ENCODE measurements at regions not wholly inside any gene's neighbourhood (a gene's known extent, or its start where the extent isn't known, plus 50 kb on each side); places are given as distances from the start of the nearest gene placed in this dataset.
"Not testable (repeated sequence)": the region's sequence is repeated elsewhere in the genome, so short reads cannot be mapped to it uniquely, and the experiment has no call there.

- no peak overlapping the region for H3K4me3 ChIP-seq (ENCODE audit: low read length in 3 of 3)
- H3K27me3 ChIP-seq (ENCODE audit: control insufficient read depth in 3 of 3, insufficient read depth in 3 of 3, low read length in 3 of 3) = no peaks in the 10 kb centered on the region
- H3K36me3 ChIP-seq (ENCODE audit: control insufficient read depth in 3 of 3, insufficient read depth in 3 of 3, low read length in 3 of 3) = no peaks in the 10 kb centered on the region
- no peak overlapping the region for H3K9ac ChIP-seq (ENCODE audit: low read depth in 1 of 3, low read length in 3 of 3)
- H3K4me1 ChIP-seq (ENCODE audit: control insufficient read depth in 3 of 3, insufficient read depth in 3 of 3, low read length in 3 of 3) = no peaks in the 10 kb centered on the region
- no peaks in the 10 kb centered on the region for H3K9me3 ChIP-seq (ENCODE audit: control insufficient read depth in 3 of 3, low read length in 3 of 3)
- no peak overlapping the region for H3K27ac ChIP-seq (ENCODE audit: low read depth, low read length)
Measured at GRCh38 chr2:133643863-133644262, 75.6 kb upstream of the NCKAP5 start.

GRCh38 chr2:133644846-133645245 lies 76.6 kb upstream of the NCKAP5 start:
- no peak overlapping the region for H3K9ac ChIP-seq (ENCODE audit: low read depth in 1 of 3, low read length in 3 of 3)
- H3K4me1 ChIP-seq (ENCODE audit: control insufficient read depth in 3 of 3, insufficient read depth in 3 of 3, low read length in 3 of 3) = no peaks in the 10 kb centered on the region
- no peaks in the 10 kb centered on the region for H3K27me3 ChIP-seq (ENCODE audit: control insufficient read depth in 3 of 3, insufficient read depth in 3 of 3, low read length in 3 of 3)
- H3K27ac ChIP-seq (ENCODE audit: low read depth, low read length) = no peak overlapping the region
- no peak overlapping the region for H3K4me3 ChIP-seq (ENCODE audit: low read length in 3 of 3)
- no peaks in the 10 kb centered on the region for H3K36me3 ChIP-seq (ENCODE audit: control insufficient read depth in 3 of 3, insufficient read depth in 3 of 3, low read length in 3 of 3)
- H3K9me3 ChIP-seq (ENCODE audit: control insufficient read depth in 3 of 3, low read length in 3 of 3) = no peaks in the 10 kb centered on the region

GRCh38 chr2:133647386-133647785 lies 79.1 kb upstream of the NCKAP5 start:
- not testable (repeated sequence) for H3K27me3 ChIP-seq (ENCODE audit: control insufficient read depth in 3 of 3, insufficient read depth in 3 of 3, low read length in 3 of 3); H3K4me1 ChIP-seq (ENCODE audit: control insufficient read depth in 3 of 3, insufficient read depth in 3 of 3, low read length in 3 of 3); H3K36me3 ChIP-seq (ENCODE audit: control insufficient read depth in 3 of 3, insufficient read depth in 3 of 3, low read length in 3 of 3); H3K4me3 ChIP-seq (ENCODE audit: low read length in 3 of 3); H3K9me3 ChIP-seq (ENCODE audit: control insufficient read depth in 3 of 3, low read length in 3 of 3); H3K9ac ChIP-seq (ENCODE audit: low read depth in 1 of 3, low read length in 3 of 3); H3K27ac ChIP-seq (ENCODE audit: low read depth, low read length)

GRCh38 chr2:133651861-133652260 lies 83.6 kb upstream of the NCKAP5 start:
- Histone ChIP-seq H3K27ac (ENCODE audit: low read depth, low read length) (no peak overlapping the region), H3K9ac (ENCODE audit: low read depth in 1 of 3, low read length in 3 of 3) (no peak overlapping the region), H3K4me3 (ENCODE audit: low read length in 3 of 3) (no peak overlapping the region), H3K36me3 (ENCODE audit: control insufficient read depth in 3 of 3, insufficient read depth in 3 of 3, low read length in 3 of 3) (no peaks in the 10 kb centered on the region), H3K9me3 (ENCODE audit: control insufficient read depth in 3 of 3, low read length in 3 of 3) (peaks cover 0 to 2% (median 0%) of the 10 kb centered on the region in 3 donors), H3K27me3 (ENCODE audit: control insufficient read depth in 3 of 3, insufficient read depth in 3 of 3, low read length in 3 of 3) (no peaks in the 10 kb centered on the region), H3K4me1 (ENCODE audit: control insufficient read depth in 3 of 3, insufficient read depth in 3 of 3, low read length in 3 of 3) (peaks cover 0 to 5% (median 0%) of the 10 kb centered on the region in 3 donors)

GRCh38 chr2:133652398-133652797 lies 84.1 kb upstream of the NCKAP5 start:
- Histone ChIP-seq H3K4me1 (ENCODE audit: control insufficient read depth in 3 of 3, insufficient read depth in 3 of 3, low read length in 3 of 3) (peaks cover 0 to 5% (median 0%) of the 10 kb centered on the region in 3 donors), H3K9ac (ENCODE audit: low read depth in 1 of 3, low read length in 3 of 3) (no peak overlapping the region), H3K27ac (ENCODE audit: low read depth, low read length) (no peak overlapping the region), H3K36me3 (ENCODE audit: control insufficient read depth in 3 of 3, insufficient read depth in 3 of 3, low read length in 3 of 3) (no peaks in the 10 kb centered on the region), H3K27me3 (ENCODE audit: control insufficient read depth in 3 of 3, insufficient read depth in 3 of 3, low read length in 3 of 3) (no peaks in the 10 kb centered on the region), H3K4me3 (ENCODE audit: low read length in 3 of 3) (no peak overlapping the region), H3K9me3 (ENCODE audit: control insufficient read depth in 3 of 3, low read length in 3 of 3) (peaks cover 0 to 2% (median 0%) of the 10 kb centered on the region in 3 donors)

GRCh38 chr2:133653056-133653455 lies 84.8 kb upstream of the NCKAP5 start:
- Histone ChIP-seq H3K9me3 (ENCODE audit: control insufficient read depth in 3 of 3, low read length in 3 of 3) (peaks cover 0 to 2% (median 0%) of the 10 kb centered on the region in 3 donors), H3K4me1 (ENCODE audit: control insufficient read depth in 3 of 3, insufficient read depth in 3 of 3, low read length in 3 of 3) (peaks cover 0 to 5% (median 0%) of the 10 kb centered on the region in 3 donors), H3K4me3 (ENCODE audit: low read length in 3 of 3) (no peak overlapping the region), H3K36me3 (ENCODE audit: control insufficient read depth in 3 of 3, insufficient read depth in 3 of 3, low read length in 3 of 3) (no peaks in the 10 kb centered on the region), H3K9ac (ENCODE audit: low read depth in 1 of 3, low read length in 3 of 3) (no peak overlapping the region), H3K27ac (ENCODE audit: low read depth, low read length) (no peak overlapping the region), H3K27me3 (ENCODE audit: control insufficient read depth in 3 of 3, insufficient read depth in 3 of 3, low read length in 3 of 3) (no peaks in the 10 kb centered on the region)

GRCh38 chr2:133654949-133655348 lies 86.7 kb upstream of the NCKAP5 start:
- Histone ChIP-seq H3K9ac (ENCODE audit: low read depth in 1 of 3, low read length in 3 of 3) (no peak overlapping the region), H3K9me3 (ENCODE audit: control insufficient read depth in 3 of 3, low read length in 3 of 3) (peaks cover 0 to 2% (median 0%) of the 10 kb centered on the region in 3 donors)

GRCh38 chr2:133655610-133656009 lies 87.3 kb upstream of the NCKAP5 start:
- Histone ChIP-seq H3K36me3 (ENCODE audit: control insufficient read depth in 3 of 3, insufficient read depth in 3 of 3, low read length in 3 of 3) (no peaks in the 10 kb centered on the region), H3K27me3 (ENCODE audit: control insufficient read depth in 3 of 3, insufficient read depth in 3 of 3, low read length in 3 of 3) (no peaks in the 10 kb centered on the region), H3K4me1 (ENCODE audit: control insufficient read depth in 3 of 3, insufficient read depth in 3 of 3, low read length in 3 of 3) (peaks cover 0 to 5% (median 0%) of the 10 kb centered on the region in 3 donors), H3K9me3 (ENCODE audit: control insufficient read depth in 3 of 3, low read length in 3 of 3) (no peaks in the 10 kb centered on the region), H3K27ac (ENCODE audit: low read depth, low read length) (no peak overlapping the region), H3K4me3 (ENCODE audit: low read length in 3 of 3) (no peak overlapping the region), H3K9ac (ENCODE audit: low read depth in 1 of 3, low read length in 3 of 3) (no peak overlapping the region)

More at GRCh38 chr2:133654949-133655348, 86.7 kb upstream of the NCKAP5 start:
- H3K27ac ChIP-seq (ENCODE audit: low read depth, low read length) = no peak overlapping the region
- no peaks in the 10 kb centered on the region for H3K36me3 ChIP-seq (ENCODE audit: control insufficient read depth in 3 of 3, insufficient read depth in 3 of 3, low read length in 3 of 3)
- no peak overlapping the region for H3K4me3 ChIP-seq (ENCODE audit: low read length in 3 of 3)
- H3K27me3 ChIP-seq (ENCODE audit: control insufficient read depth in 3 of 3, insufficient read depth in 3 of 3, low read length in 3 of 3) = no peaks in the 10 kb centered on the region
- H3K4me1 ChIP-seq (ENCODE audit: control insufficient read depth in 3 of 3, insufficient read depth in 3 of 3, low read length in 3 of 3) = peaks cover 0 to 5% (median 0%) of the 10 kb centered on the region in 3 donors

GRCh38 chr2:133657591-133657990 lies 89.3 kb upstream of the NCKAP5 start:
- Histone ChIP-seq H3K27ac (ENCODE audit: low read depth, low read length) (no peak overlapping the region), H3K4me1 (ENCODE audit: control insufficient read depth in 3 of 3, insufficient read depth in 3 of 3, low read length in 3 of 3) (peaks cover 0 to 2% (median 0%) of the 10 kb centered on the region in 3 donors), H3K36me3 (ENCODE audit: control insufficient read depth in 3 of 3, insufficient read depth in 3 of 3, low read length in 3 of 3) (no peaks in the 10 kb centered on the region), H3K9ac (ENCODE audit: low read depth in 1 of 3, low read length in 3 of 3) (no peak overlapping the region), H3K27me3 (ENCODE audit: control insufficient read depth in 3 of 3, insufficient read depth in 3 of 3, low read length in 3 of 3) (no peaks in the 10 kb centered on the region), H3K9me3 (ENCODE audit: control insufficient read depth in 3 of 3, low read length in 3 of 3) (no peaks in the 10 kb centered on the region), H3K4me3 (ENCODE audit: low read length in 3 of 3) (no peak overlapping the region)

GRCh38 chr2:133658020-133658903 lies 90.0 kb upstream of the NCKAP5 start:
- no peak overlapping the region for H3K27ac ChIP-seq (ENCODE audit: low read depth, low read length)
- no peaks in the 10 kb centered on the region for H3K27me3 ChIP-seq (ENCODE audit: control insufficient read depth in 3 of 3, insufficient read depth in 3 of 3, low read length in 3 of 3)
- H3K4me3 ChIP-seq (ENCODE audit: low read length in 3 of 3) = no peak overlapping the region
- no peaks in the 10 kb centered on the region for H3K36me3 ChIP-seq (ENCODE audit: control insufficient read depth in 3 of 3, insufficient read depth in 3 of 3, low read length in 3 of 3)
- H3K9me3 ChIP-seq (ENCODE audit: control insufficient read depth in 3 of 3, low read length in 3 of 3) = no peaks in the 10 kb centered on the region
- no peaks in the 10 kb centered on the region for H3K4me1 ChIP-seq (ENCODE audit: control insufficient read depth in 3 of 3, insufficient read depth in 3 of 3, low read length in 3 of 3)
- no peak overlapping the region for H3K9ac ChIP-seq (ENCODE audit: low read depth in 1 of 3, low read length in 3 of 3)
